GM12878 (cell line): ENCODE measurements at regions not wholly inside any gene's neighbourhood (a gene's known extent, or its start where the extent isn't known, plus 50 kb on each side); places are given as distances from the start of the nearest gene placed in this dataset.

Experiments
- ATAC-seq: fragments of 200-7000 bp; cut with Tn5 transposase; 3 replicates; pipeline ENCODE4 v1.9.1; 2020; ENCODE audit warnings: mild to moderate bottlenecking, moderate library complexity
- BruUV-seq: library from RNA; stranded (reverse); fragments of 400-500 nt; replicated peaks from 2 replicates; lab custom pipeline; 2021; lab: Mats Ljungman, UMichigan
- CTCF ChIA-PET: fragments of 300-600 bp; sonication (Branson Sonifier 250); formaldehyde crosslinking; extraction: SDS; loops from one replicate; lab custom pipeline; 2021; ENCODE audit warnings: inconsistent platforms; lab: Yijun Ruan, JAX
- POLR2A ChIA-PET: fragments of 350-600 bp; formaldehyde crosslinking; extraction: SDS; loops from one replicate; lab custom pipeline; 2021; ENCODE audit warnings: inconsistent platforms; lab: Charles Lee
- RAD21 ChIA-PET: fragments of 300-600 bp; sonication (Branson Sonifier 250); formaldehyde crosslinking; loops from one replicate; lab custom pipeline; 2023; ENCODE audit warnings: antibody characterized with exemption; ENCODE audit not compliant: unreplicated experiment; lab: Charles Lee
- SMC1A ChIA-PET: fragments of 300-600 bp; sonication (Branson Sonifier 250); formaldehyde crosslinking; loops from one replicate; lab custom pipeline; 2023; ENCODE audit not compliant: unreplicated experiment, uncharacterized antibody; lab: Charles Lee
- DNase-seq: peaks from one replicate; pipeline ENCODE4 v3.0.0-alpha.2; 2011; ENCODE audit warnings: low read depth, low spot score
- FAIRE-seq: peaks from 3 replicates; lab custom pipeline; 2011; peaks lifted over from hg19 to GRCh38; lab: Jason Lieb, UNC
- H2AFZ ChIP-seq: 2 replicates; pipeline ENCODE4 v1.6.0; 2011; ENCODE audit warnings: low read depth, low read length, control low read depth; ENCODE audit not compliant: control insufficient read depth
- H3K27ac ChIP-seq: 2 replicates; pipeline ENCODE4 v1.5.1; 2011; ENCODE audit warnings: control low read depth; ENCODE audit not compliant: control insufficient read depth, insufficient read depth
- H3K27me3 ChIP-seq, 2 experiments: replicated peaks in 1 of 2; 2 replicates each; pipeline versions ENCODE4 v1.6.0 to v1.6.1; 2011; ENCODE audit warnings: low read length in 1 of 2; ENCODE audit not compliant: control insufficient read depth in 2 of 2, insufficient read depth in 2 of 2
- H3K36me3 ChIP-seq, 2 experiments: 2 replicates each; pipeline ENCODE4 v1.5.1; 2011; ENCODE audit warnings: low read length in 1 of 2; ENCODE audit not compliant: control insufficient read depth in 2 of 2, insufficient read depth in 2 of 2
- H3K4me1 ChIP-seq: 2 replicates; pipeline ENCODE4 v1.6.1; 2011; ENCODE audit warnings: mild to moderate bottlenecking, low read length, moderate library complexity, mixed read lengths; ENCODE audit not compliant: control insufficient read depth, insufficient read depth
- H3K4me2 ChIP-seq: 2 replicates; pipeline ENCODE4 v1.6.0; 2011; ENCODE audit warnings: control low read depth; ENCODE audit not compliant: control insufficient read depth, insufficient read depth
- H3K4me3 ChIP-seq: fragments of 200-600 bp; sonication (generic); 2 replicates; pipeline ENCODE4 v1.5.1; 2016
- H3K79me2 ChIP-seq: 2 replicates; pipeline ENCODE4 v1.6.0; 2011; ENCODE audit warnings: low read length; ENCODE audit not compliant: control insufficient read depth, insufficient read depth
- H3K9ac ChIP-seq: 2 replicates; pipeline ENCODE4 v1.8.0; 2011; ENCODE audit warnings: low read length, control low read depth, mixed read lengths; ENCODE audit not compliant: control insufficient read depth, insufficient read depth
- H3K9me3 ChIP-seq: replicated peaks from 3 replicates; pipeline ENCODE4 v1.5.1; 2011; ENCODE audit warnings: mild to moderate bottlenecking, low read length; ENCODE audit not compliant: control insufficient read depth, insufficient read depth
- H4K20me1 ChIP-seq: 2 replicates; pipeline ENCODE4 v1.6.0; 2011; ENCODE audit not compliant: control insufficient read depth, insufficient read depth
- SUPT20H ChIP-seq: IDR thresholded peaks from 2 replicates; pipeline ENCODE4 v1.6.1; 2011; ENCODE audit warnings: low read depth, mild to moderate bottlenecking, low read length, moderate library complexity, borderline replicate concordance; ENCODE audit not compliant: control insufficient read depth
- ZBTB4 ChIP-seq: fragments of 450-650 bp; formaldehyde crosslinking; IDR thresholded peaks from 2 replicates; pipeline ENCODE4 v1.4.0; 2022; ENCODE audit warnings: mild to moderate bottlenecking, moderate library complexity
- ZNF687 ChIP-seq: fragments of 450-650 bp; IDR thresholded peaks from 2 replicates; pipeline ENCODE4 v1.6.1; 2017; ENCODE audit warnings: mild to moderate bottlenecking, moderate library complexity
- WGBS: methylation state at CpG from one replicate; pipeline ENCODE4 v1.1.6; 2016; ENCODE audit warnings: low lambda C conversion rate; ENCODE audit not compliant: insufficient replicate concordance, insufficient coverage; ENCODE audit errors: missing lambda C conversion rate; 5-methylcytosine and 5-hydroxymethylcytosine counted together
- in situ Hi-C: fragments of 300-500 bp; cut with MboI; formaldehyde crosslinking; loops from 9 replicates; pipeline ENCODE4 v1.14.3; 2018; ENCODE audit warnings: mixed read lengths
- intact Hi-C: fragments of 100-400 bp; cut with micrococcal nuclease; formaldehyde crosslinking; loops from one replicate; pipeline ENCODE4 v1.14.2; 2022; ENCODE audit not compliant: unreplicated experiment

GRCh38 chr6:164075981-164076615, 661.6 kb downstream of the QKI start:
- BruUV-seq, result no TSS peak
- TF ChIP-seq SUPT20H (no peak), ZNF687 (no peak), ZBTB4 (CRISPR knock-in tag) (no peak)
- no peaks in the 10 kb centered on the region; the same call in 2 of the 3 replicates for H3K9me3 ChIP-seq
- no peaks in the 10 kb centered on the region for H4K20me1 ChIP-seq
- ATAC-seq, result no peak
- RAD21 ChIA-PET, result no interaction called here
- no peak for DNase-seq
- in situ Hi-C loops (no loop called here), intact Hi-C loops (no loop called here)
- H3K36me3 ChIP-seq, result no peaks in the 10 kb centered on the region
- 78% methylated on average over 8 of the region's 10 CpGs for WGBS
- H3K4me2 ChIP-seq, result no peak overlapping the region
- POLR2A ChIA-PET, result no interaction called here
- H3K27ac ChIP-seq, result no peak overlapping the region
- H3K9ac ChIP-seq, result no peak overlapping the region
- no peak overlapping the region for H2AFZ ChIP-seq
- SMC1A ChIA-PET, result no interaction called here
- CTCF ChIA-PET, result no interaction called here
- FAIRE-seq, result no peak
- no peaks in the 10 kb centered on the region for H3K79me2 ChIP-seq
- H3K4me1 ChIP-seq, result no peaks in the 10 kb centered on the region
- no peak overlapping the region for H3K4me3 ChIP-seq
- no peaks in the 10 kb centered on the region for H3K27me3 ChIP-seq
